Adrenal gland (tissue), 9 donors: ENCODE measurements at regions not wholly inside any gene's neighbourhood (a gene's known extent, or its start where the extent isn't known, plus 50 kb on each side); places are given as distances from the start of the nearest gene placed in this dataset.

Source experiments
- DNase-seq, 7 donors: peaks; one replicate each; pipeline ENCODE4 v3.0.0-alpha.2; 2019 to 2020
- H3K27ac ChIP-seq, 5 donors: fragments of 200-600 bp; sonication (generic) in 4 of 5; 1 replicate in 3 of 5; 2 replicates in 2 of 5; pipeline versions ENCODE4 v1.5.1 to v1.8.0; 2016 to 2020; ENCODE audit warnings: mild to moderate bottlenecking in 1 of 5
- H3K27me3 ChIP-seq: fragments of 200-600 bp; 2 replicates; pipeline ENCODE4 v1.8.0; 2021
- H3K36me3 ChIP-seq, 2 donors: fragments of 200-600 bp; replicated peaks in 1 of 2; 1 replicate in 1 of 2; 2 replicates in 1 of 2; pipeline versions ENCODE4 v1.5.1 to v1.8.0; 2018 to 2022
- H3K4me1 ChIP-seq, 2 donors: fragments of 200-600 bp; replicated peaks in 1 of 2; 1 replicate in 1 of 2; 2 replicates in 1 of 2; pipeline versions ENCODE4 v1.5.1 to v1.8.0; 2018 to 2021
- H3K4me3 ChIP-seq, 4 donors: fragments of 200-600 bp; sonication (generic) in 3 of 4; one replicate each; pipeline ENCODE4 v1.5.1; 2016 to 2018
- H3K9me3 ChIP-seq, 3 donors: fragments of 200-600 bp; sonication (generic) in 1 of 3; replicated peaks in 1 of 3; 1 replicate in 2 of 3; 2 replicates in 1 of 3; pipeline versions ENCODE4 v1.5.1 to v1.8.0; 2016 to 2021
- CTCF ChIP-seq, 6 experiments: fragments of 450-650 bp in 4 of 6; fragments of 200-600 bp in 2 of 6; sonication (generic) in 1 of 6; IDR thresholded peaks; 1 replicate in 5 of 6; 2 replicates in 1 of 6; pipeline versions ENCODE4 v1.5.1 to v1.8.0; 2016 to 2021; ENCODE audit warnings: antibody characterized with exemption in 6 of 6, mild to moderate bottlenecking in 2 of 6, moderate library complexity in 1 of 6
- POLR2A ChIP-seq, 2 donors: fragments of 450-650 bp; IDR thresholded peaks; one replicate each; pipeline ENCODE4 v1.6.1; 2017; ENCODE audit warnings: antibody characterized with exemption in 2 of 2, mild to moderate bottlenecking in 2 of 2, moderate library complexity in 1 of 2
- WGBS, 4 donors: extraction: QIAGEN DNeasy Blood & Tissue Kit in 2 of 4; methylation state at CpG; one replicate each; pipeline versions ENCODE4 v1.1.5 to v1.1.7; 2013 to 2017; 5-methylcytosine and 5-hydroxymethylcytosine counted together
- intact Hi-C, 2 donors: fragments of 100-400 bp; cut with DNase I; formaldehyde crosslinking; loops; one replicate each; pipeline versions ENCODE4 v1.14.1 to v1.15.0; 2022 to 2023
- donor health status: healthy with polysubstance abuse.
- donor health status: Bipolar disorder and iron deficiency.
- donor health status: DM: yes; HTN: yes; CAD: no.
- donor health status: DM: no; HTN: no; CAD: no.
- donor health status: DM: no; HTN: no; CAD: no.

GRCh38 chr5:100131161-100131560 lies 404.0 kb upstream of the FAM174A start:
- 85 to 92% (median 89%) methylated on average over 1 of the region's 1 CpG for WGBS, 4 donors

GRCh38 chr5:100130307-100130706 lies 404.9 kb upstream of the FAM174A start:
- no peaks in the 10 kb centered on the region for H3K4me1 ChIP-seq
- TF ChIP-seq POLR2A (IDR thresholded peaks at IDR 0.05) (no peak), CTCF (IDR thresholded peaks at IDR 0.05) (no peak)
- H3K9me3 ChIP-seq, result no peaks in the 10 kb centered on the region
- H3K27ac ChIP-seq, result no peak overlapping the region
- no peak for DNase-seq
- no peaks in the 10 kb centered on the region for H3K36me3 ChIP-seq
- intact Hi-C loops, result no loop called here
- no peaks in the 10 kb centered on the region for H3K27me3 ChIP-seq
- no peak overlapping the region for H3K4me3 ChIP-seq

More at GRCh38 chr5:100131161-100131560, 404.0 kb upstream of the FAM174A start:
- no peaks in the 10 kb centered on the region for H3K9me3 ChIP-seq
- no peak for DNase-seq
- no peaks in the 10 kb centered on the region for H3K36me3 ChIP-seq
- H3K27ac ChIP-seq, result no peak overlapping the region
- intact Hi-C loops, result no loop called here
- no peaks in the 10 kb centered on the region for H3K27me3 ChIP-seq
- H3K4me1 ChIP-seq, result no peaks in the 10 kb centered on the region
- no peak overlapping the region for H3K4me3 ChIP-seq
- TF ChIP-seq CTCF (IDR thresholded peaks at IDR 0.05) (no peak), POLR2A (IDR thresholded peaks at IDR 0.05) (no peak)

DNA sequence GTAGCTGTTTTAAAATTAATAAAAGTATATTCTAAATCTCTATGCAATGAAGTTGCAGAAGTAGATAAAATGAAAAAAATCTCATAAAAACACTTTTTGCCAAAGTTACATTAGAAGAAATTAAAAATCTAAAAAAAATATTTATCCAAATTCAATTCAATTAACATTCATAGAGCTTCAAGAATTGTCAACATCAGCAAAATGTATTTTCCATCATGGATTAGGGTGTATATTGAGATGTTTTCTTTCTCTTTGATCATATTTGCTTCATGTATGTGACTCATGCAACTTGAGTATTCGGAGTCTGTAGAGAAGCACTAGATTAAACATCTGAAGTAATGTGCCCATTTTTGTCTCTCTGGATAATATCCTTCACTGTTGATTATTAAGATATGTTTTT lies 415.3 kb upstream of the FAM174A start:
- TF ChIP-seq POLR2A (IDR thresholded peaks at IDR 0.05) (no peak), CTCF (IDR thresholded peaks at IDR 0.05) (no peak)
- H3K4me1 ChIP-seq, result no peaks in the 10 kb centered on the region
- 86 to 94% (median 89%) methylated on average over 1 of the region's 1 CpG for WGBS, 4 donors

DNA sequence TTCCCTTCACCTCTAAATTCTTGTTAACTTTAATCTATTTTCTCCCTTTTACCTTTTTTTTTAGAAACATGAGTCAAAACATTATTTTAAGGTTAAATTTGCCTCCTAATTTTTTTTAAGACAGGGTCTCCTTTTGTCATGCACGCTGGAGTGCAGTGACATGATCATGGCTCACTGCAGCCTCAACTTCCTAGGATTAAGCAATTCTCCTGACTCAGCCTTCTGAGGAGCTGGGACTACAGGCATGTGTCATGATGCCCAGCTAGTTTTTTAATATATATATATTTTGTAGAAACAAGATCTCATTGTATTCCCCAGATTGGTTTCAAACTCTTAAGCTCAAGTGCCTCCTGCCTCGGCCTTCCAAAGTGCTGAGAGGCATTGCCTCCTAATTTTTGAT lies 424.7 kb upstream of the FAM174A start:
- 57 to 86% (median 76%) methylated on average over 2 of the region's 2 CpGs for WGBS, 4 donors
- no peak for DNase-seq
- no peaks in the 10 kb centered on the region for H3K4me1 ChIP-seq
- H3K27me3 ChIP-seq, result no peaks in the 10 kb centered on the region
- H3K9me3 ChIP-seq, result peaks cover 0 to 11% (median 0%) of the 10 kb centered on the region in 3 donors
- no peak overlapping the region for H3K4me3 ChIP-seq
- H3K27ac ChIP-seq, result no peak overlapping the region
- H3K36me3 ChIP-seq, result no peaks in the 10 kb centered on the region
- intact Hi-C loops, result no loop called here
- no peak for TF ChIP-seq POLR2A (IDR thresholded peaks at IDR 0.05)
- no peak for TF ChIP-seq CTCF (IDR thresholded peaks at IDR 0.05)

More for the DNA sequence above, 415.3 kb upstream of the FAM174A start:
- H3K9me3 ChIP-seq, result no peaks in the 10 kb centered on the region
- H3K27me3 ChIP-seq, result no peaks in the 10 kb centered on the region
- H3K4me3 ChIP-seq, result no peak overlapping the region
- no peak overlapping the region for H3K27ac ChIP-seq
- intact Hi-C loops, result no loop called here
- DNase-seq, result no peak
- no peaks in the 10 kb centered on the region for H3K36me3 ChIP-seq
